ENCODE measurements at regions not wholly inside any gene's neighbourhood (a gene's known extent, or its start where the extent isn't known, plus 50 kb on each side); places are given as distances from the start of the nearest gene placed in this dataset.

DNA sequence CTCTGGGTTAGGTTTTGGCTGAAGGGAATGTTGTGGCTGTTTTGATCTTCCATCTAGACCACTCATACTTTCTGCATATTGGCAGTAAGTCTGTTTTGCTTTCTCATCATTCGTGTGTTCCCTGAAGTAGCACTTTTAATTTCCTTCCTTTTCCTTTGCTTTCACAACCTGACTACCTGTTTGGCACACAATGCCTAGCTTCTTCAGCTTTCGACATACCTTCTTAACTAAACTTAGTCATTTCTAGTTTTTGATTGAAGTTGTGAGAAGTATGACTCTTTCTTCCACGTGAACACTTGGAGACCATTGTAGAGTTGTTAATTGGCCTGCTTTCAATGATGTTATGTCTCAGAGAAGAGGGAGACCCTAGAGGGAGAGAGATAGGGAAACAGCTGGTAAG is 123.6 kb upstream of the EPB41L3 start:
- TF ChIP-seq, protein P1, sequence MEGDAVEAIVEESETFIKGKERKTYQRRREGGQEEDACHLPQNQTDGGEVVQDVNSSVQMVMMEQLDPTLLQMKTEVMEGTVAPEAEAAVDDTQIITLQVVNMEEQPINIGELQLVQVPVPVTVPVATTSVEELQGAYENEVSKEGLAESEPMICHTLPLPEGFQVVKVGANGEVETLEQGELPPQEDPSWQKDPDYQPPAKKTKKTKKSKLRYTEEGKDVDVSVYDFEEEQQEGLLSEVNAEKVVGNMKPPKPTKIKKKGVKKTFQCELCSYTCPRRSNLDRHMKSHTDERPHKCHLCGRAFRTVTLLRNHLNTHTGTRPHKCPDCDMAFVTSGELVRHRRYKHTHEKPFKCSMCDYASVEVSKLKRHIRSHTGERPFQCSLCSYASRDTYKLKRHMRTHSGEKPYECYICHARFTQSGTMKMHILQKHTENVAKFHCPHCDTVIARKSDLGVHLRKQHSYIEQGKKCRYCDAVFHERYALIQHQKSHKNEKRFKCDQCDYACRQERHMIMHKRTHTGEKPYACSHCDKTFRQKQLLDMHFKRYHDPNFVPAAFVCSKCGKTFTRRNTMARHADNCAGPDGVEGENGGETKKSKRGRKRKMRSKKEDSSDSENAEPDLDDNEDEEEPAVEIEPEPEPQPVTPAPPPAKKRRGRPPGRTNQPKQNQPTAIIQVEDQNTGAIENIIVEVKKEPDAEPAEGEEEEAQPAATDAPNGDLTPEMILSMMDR (conservative IDR thresholded peaks at IDR 0.05; ENCODE audit: low read depth, low read length): no peak
- TF ChIP-seq EZH2 (IDR thresholded peaks at IDR 0.05; ENCODE audit: borderline replicate concordance, low read depth, low read length, poor library complexity, severe bottlenecking): no peak

DNA sequence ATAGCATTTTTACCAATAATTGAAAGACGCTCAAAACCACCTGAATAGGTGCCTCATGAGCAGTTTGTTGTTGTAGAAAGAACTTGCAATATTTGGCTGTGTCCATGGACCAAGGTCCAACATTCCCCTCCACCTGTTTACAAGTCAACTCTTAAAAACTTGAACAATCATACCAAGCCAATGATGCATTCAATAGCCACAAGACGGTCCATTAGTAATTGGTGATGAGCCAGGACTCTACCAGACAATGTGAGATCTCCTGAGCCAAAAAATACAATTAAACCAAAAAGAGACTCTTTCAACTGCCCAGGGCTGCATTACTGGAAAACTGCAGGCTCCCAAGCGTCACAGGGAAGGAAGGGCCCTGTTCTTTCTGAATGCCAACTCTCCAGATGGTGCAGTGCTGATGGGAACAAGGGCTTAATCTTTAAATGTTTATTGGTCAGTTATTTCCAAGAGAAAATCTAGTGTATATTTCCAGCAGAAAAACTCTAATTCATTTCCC is 118.8 kb upstream of the EPB41L3 start:
- DNase-seq (ENCODE audit: low spot score): no peak
- Histone ChIP-seq H3K4me3 (ENCODE audit: low read depth, low read length, poor library complexity, severe bottlenecking) (no peak overlapping the region), H3K27ac (ENCODE audit: low read depth, low read length, poor library complexity, severe bottlenecking) (no peak overlapping the region), H3K9me3 (ENCODE audit: low read depth, low read length, poor library complexity, severe bottlenecking) (no peaks in the 10 kb centered on the region), H3K27me3 (replicated peaks; ENCODE audit: insufficient read depth, low read depth, low read length, poor library complexity) (no peaks in the 10 kb centered on the region), H3K4me1 (ENCODE audit: insufficient read depth, low read length, poor library complexity, severe bottlenecking) (no peaks in the 10 kb centered on the region), H3K36me3 (ENCODE audit: insufficient read depth, low read length, poor library complexity, severe bottlenecking) (no peaks in the 10 kb centered on the region)
- TF ChIP-seq, protein P1 (conservative IDR thresholded peaks at IDR 0.05; ENCODE audit: low read depth, low read length): no peak
- no peak for TF ChIP-seq EZH2 (IDR thresholded peaks at IDR 0.05; ENCODE audit: borderline replicate concordance, low read depth, low read length, poor library complexity, severe bottlenecking)
- no TSS peak for BruUV-seq (replicated peaks)
- intact Hi-C loops (cut with micrococcal nuclease; ENCODE audit: unreplicated experiment): no loop called here
- ChIA-PET CTCF (no interaction called here), POLR2A (ENCODE audit: low non-redundant PET) (no interaction called here)

More for the DNA sequence above, 123.6 kb upstream of the EPB41L3 start:
- no TSS peak for BruUV-seq (replicated peaks)
- Histone ChIP-seq H3K27me3 (replicated peaks; ENCODE audit: insufficient read depth, low read depth, low read length, poor library complexity) (no peaks in the 10 kb centered on the region), H3K36me3 (ENCODE audit: insufficient read depth, low read length, poor library complexity, severe bottlenecking) (no peaks in the 10 kb centered on the region), H3K4me3 (ENCODE audit: low read depth, low read length, poor library complexity, severe bottlenecking) (no peak overlapping the region), H3K4me1 (ENCODE audit: insufficient read depth, low read length, poor library complexity, severe bottlenecking) (no peaks in the 10 kb centered on the region), H3K27ac (ENCODE audit: low read depth, low read length, poor library complexity, severe bottlenecking) (no peak overlapping the region), H3K9me3 (ENCODE audit: low read depth, low read length, poor library complexity, severe bottlenecking) (no peaks in the 10 kb centered on the region)
- POLR2A ChIA-PET (ENCODE audit: low non-redundant PET): no interaction called here
- intact Hi-C loops (cut with micrococcal nuclease; ENCODE audit: unreplicated experiment): no loop called here
- no peak for DNase-seq (ENCODE audit: low spot score)
- CTCF ChIA-PET: no interaction called here

DNA sequence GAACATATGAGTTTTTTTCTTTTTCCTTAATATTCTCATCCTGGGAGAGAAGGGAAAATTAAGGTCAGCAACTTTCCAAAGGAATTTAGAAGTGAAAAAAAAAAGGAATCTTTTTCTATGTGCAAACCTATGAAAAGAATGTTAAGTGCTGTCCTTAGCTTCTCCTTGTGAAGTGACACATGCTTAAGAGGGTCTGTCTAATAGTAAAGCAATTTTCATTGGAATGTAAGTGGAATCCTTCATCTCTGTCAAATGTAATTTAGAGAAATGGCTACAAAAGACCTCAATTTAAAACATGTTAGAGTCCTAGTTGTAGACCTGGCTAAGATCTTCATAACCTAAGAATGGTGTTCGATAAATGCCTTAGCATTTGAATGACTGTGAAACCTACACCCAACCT is 117.4 kb upstream of the EPB41L3 start:
- intact Hi-C loops (cut with micrococcal nuclease; ENCODE audit: unreplicated experiment): no loop called here
- TF ChIP-seq EZH2 (IDR thresholded peaks at IDR 0.05; ENCODE audit: borderline replicate concordance, low read depth, low read length, poor library complexity, severe bottlenecking): no peak
- TF ChIP-seq, protein P1 (conservative IDR thresholded peaks at IDR 0.05; ENCODE audit: low read depth, low read length): no peak
- ChIA-PET POLR2A (ENCODE audit: low non-redundant PET) (no interaction called here), CTCF (no interaction called here)
- H3K4me1 ChIP-seq (ENCODE audit: insufficient read depth, low read length, poor library complexity, severe bottlenecking): no peaks in the 10 kb centered on the region
- H3K4me3 ChIP-seq (ENCODE audit: low read depth, low read length, poor library complexity, severe bottlenecking): no peak overlapping the region
- DNase-seq (ENCODE audit: low spot score): no peak
- BruUV-seq (replicated peaks): no TSS peak
- H3K9me3 ChIP-seq (ENCODE audit: low read depth, low read length, poor library complexity, severe bottlenecking): no peaks in the 10 kb centered on the region
- no peaks in the 10 kb centered on the region for H3K27me3 ChIP-seq (replicated peaks; ENCODE audit: insufficient read depth, low read depth, low read length, poor library complexity)
- H3K36me3 ChIP-seq (ENCODE audit: insufficient read depth, low read length, poor library complexity, severe bottlenecking): no peaks in the 10 kb centered on the region
- H3K27ac ChIP-seq (ENCODE audit: low read depth, low read length, poor library complexity, severe bottlenecking): no peak overlapping the region
